ENCODE measurements at regions not wholly inside any gene's neighbourhood (a gene's known extent, or its start where the extent isn't known, plus 50 kb on each side); places are given as distances from the start of the nearest gene placed in this dataset.

- TF ChIP-seq, protein P1, sequence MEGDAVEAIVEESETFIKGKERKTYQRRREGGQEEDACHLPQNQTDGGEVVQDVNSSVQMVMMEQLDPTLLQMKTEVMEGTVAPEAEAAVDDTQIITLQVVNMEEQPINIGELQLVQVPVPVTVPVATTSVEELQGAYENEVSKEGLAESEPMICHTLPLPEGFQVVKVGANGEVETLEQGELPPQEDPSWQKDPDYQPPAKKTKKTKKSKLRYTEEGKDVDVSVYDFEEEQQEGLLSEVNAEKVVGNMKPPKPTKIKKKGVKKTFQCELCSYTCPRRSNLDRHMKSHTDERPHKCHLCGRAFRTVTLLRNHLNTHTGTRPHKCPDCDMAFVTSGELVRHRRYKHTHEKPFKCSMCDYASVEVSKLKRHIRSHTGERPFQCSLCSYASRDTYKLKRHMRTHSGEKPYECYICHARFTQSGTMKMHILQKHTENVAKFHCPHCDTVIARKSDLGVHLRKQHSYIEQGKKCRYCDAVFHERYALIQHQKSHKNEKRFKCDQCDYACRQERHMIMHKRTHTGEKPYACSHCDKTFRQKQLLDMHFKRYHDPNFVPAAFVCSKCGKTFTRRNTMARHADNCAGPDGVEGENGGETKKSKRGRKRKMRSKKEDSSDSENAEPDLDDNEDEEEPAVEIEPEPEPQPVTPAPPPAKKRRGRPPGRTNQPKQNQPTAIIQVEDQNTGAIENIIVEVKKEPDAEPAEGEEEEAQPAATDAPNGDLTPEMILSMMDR (IDR thresholded peaks at IDR 0.05; ENCODE audit: insufficient read depth, low read length, poor library complexity, severe bottlenecking) = no peak
- no peak for TF ChIP-seq EZH2phosphoT487 (conservative IDR thresholded peaks at IDR 0.05; ENCODE audit: low read length)
These were observed 228.3 kb upstream of the ZP4 start for GRCh38 chr1:238119060-238119459.
